ENCODE measurements at regions not wholly inside any gene's neighbourhood (a gene's known extent, or its start where the extent isn't known, plus 50 kb on each side); places are given as distances from the start of the nearest gene placed in this dataset.
"Not testable (repeated sequence)": the region's sequence is repeated elsewhere in the genome, so short reads cannot be mapped to it uniquely, and the experiment has no call there.

- no peak for DNase-seq (ENCODE audit: low read depth in 2 of 3, low spot score in 1 of 3)
These were observed 460.5 kb downstream of the TMEM121 start for GRCh38 chr14:105986894-105987284.

GRCh38 chr14:105987563-105987962, 461.2 kb downstream of the TMEM121 start:
- DNase-seq (ENCODE audit: low read depth in 2 of 3, low spot score in 1 of 3), result no peak

GRCh38 chr14:105989566-105990302, 463.4 kb downstream of the TMEM121 start:
- no peak for DNase-seq (ENCODE audit: low read depth in 2 of 3, low spot score in 1 of 3)

GRCh38 chr14:105991677-105992076, 465.3 kb downstream of the TMEM121 start:
- not testable (repeated sequence) for DNase-seq (ENCODE audit: low read depth in 2 of 3, low spot score in 1 of 3)

GRCh38 chr14:105993814-105994213, 467.4 kb downstream of the TMEM121 start:
- DNase-seq (ENCODE audit: low read depth in 2 of 3, low spot score in 1 of 3), result no peak

- DNase-seq (ENCODE audit: low read depth in 2 of 3, low spot score in 1 of 3), result not testable (repeated sequence)
These were observed 468.8 kb downstream of the TMEM121 start for GRCh38 chr14:105995011-105995710.

GRCh38 chr14:105998597-105998996, 472.2 kb downstream of the TMEM121 start:
- not testable (repeated sequence) for DNase-seq (ENCODE audit: low read depth in 2 of 3, low spot score in 1 of 3)

GRCh38 chr14:105999361-106000028, 473.1 kb downstream of the TMEM121 start:
- peak; percentile 85 to 99 (median 96) for DNase-seq (ENCODE audit: low read depth in 2 of 3, low spot score in 1 of 3)

GRCh38 chr14:106000029-106000511, 473.7 kb downstream of the TMEM121 start:
- peak; percentile 67 to 80 (median 69) for DNase-seq (ENCODE audit: low read depth in 2 of 3, low spot score in 1 of 3)

GRCh38 chr14:106001277-106001676, 474.9 kb downstream of the TMEM121 start:
- not testable (repeated sequence) for DNase-seq (ENCODE audit: low read depth in 2 of 3, low spot score in 1 of 3)

- no peak for DNase-seq (ENCODE audit: low read depth in 2 of 3, low spot score in 1 of 3)
These were observed 477.0 kb downstream of the TMEM121 start for GRCh38 chr14:106003351-106003750.

GRCh38 chr14:106004937-106005795, 478.8 kb downstream of the TMEM121 start:
- peak; percentile 57 to 70 (median 65) for DNase-seq (ENCODE audit: low read depth in 2 of 3, low spot score in 1 of 3)

GRCh38 chr14:106006043-106006442, 479.7 kb downstream of the TMEM121 start:
- DNase-seq (ENCODE audit: low read depth in 2 of 3, low spot score in 1 of 3), result peak in 2 of 3 donors; percentile 53 to 80

GRCh38 chr14:106006716-106007115, 480.3 kb downstream of the TMEM121 start:
- DNase-seq (ENCODE audit: low read depth in 2 of 3, low spot score in 1 of 3), result not testable (repeated sequence)

GRCh38 chr14:106010783-106011182, 484.4 kb downstream of the TMEM121 start:
- DNase-seq (ENCODE audit: low read depth in 2 of 3, low spot score in 1 of 3), result no peak

GRCh38 chr14:106011631-106012360, 485.4 kb downstream of the TMEM121 start:
- peak; percentile 79 to 91 (median 87) for DNase-seq (ENCODE audit: low read depth in 2 of 3, low spot score in 1 of 3)

GRCh38 chr14:106012361-106012725, 486.0 kb downstream of the TMEM121 start:
- not testable (repeated sequence) for DNase-seq (ENCODE audit: low read depth in 2 of 3, low spot score in 1 of 3)

GRCh38 chr14:106013879-106014376, 487.5 kb downstream of the TMEM121 start:
- no peak for DNase-seq (ENCODE audit: low read depth in 2 of 3, low spot score in 1 of 3)

- DNase-seq (ENCODE audit: low read depth in 2 of 3, low spot score in 1 of 3), result not testable (repeated sequence)
These were observed 491.6 kb downstream of the TMEM121 start for GRCh38 chr14:106017952-106018351.

GRCh38 chr14:106021832-106022231, 495.4 kb downstream of the TMEM121 start:
- DNase-seq (ENCODE audit: low read depth in 2 of 3, low spot score in 1 of 3), result no peak

Data from stimulated activated CD4-positive, alpha-beta T cell treated with anti-CD3 and anti-CD28 coated beads, Interleukin-12 subunit alpha, Interleukin-12 subunit beta, amount 100 ng/mL, for 48 hours (primary cell).